Activated CD8-positive, alpha-beta memory T cell treated with anti-CD3 and anti-CD28 coated beads for 36 hours (primary cell): ENCODE measurements at regions not wholly inside any gene's neighbourhood (a gene's known extent, or its start where the extent isn't known, plus 50 kb on each side); places are given as distances from the start of the nearest gene placed in this dataset.

Source experiments
- CTCF ChIA-PET: fragments of 350-600 bp; sonication (Branson Sonifier 250); formaldehyde crosslinking; loops from one replicate; lab custom pipeline; 2021; ENCODE audit warnings: antibody characterized with exemption; lab: Charles Lee
- POLR2A ChIA-PET: fragments of 350-600 bp; sonication (Branson Sonifier 250); formaldehyde crosslinking; loops from one replicate; lab custom pipeline; 2021; ENCODE audit warnings: antibody characterized with exemption; lab: Charles Lee

DNA sequence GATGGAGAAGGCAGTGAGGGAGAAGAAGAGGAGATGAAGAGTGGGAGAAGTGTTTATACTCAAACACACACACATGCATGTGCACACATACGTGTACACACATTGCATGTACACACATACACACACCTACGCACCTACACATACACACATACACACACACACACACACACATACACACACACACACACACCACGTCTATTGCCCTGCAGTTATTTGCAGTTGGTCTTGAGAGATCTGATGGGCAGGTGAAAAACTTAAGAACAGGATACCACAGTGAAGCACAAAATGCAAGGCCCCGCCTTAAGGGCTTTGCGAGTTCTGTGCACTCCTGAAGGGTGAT is 190.2 kb downstream of the MYCN start:
- CTCF ChIA-PET, result no interaction called here
- POLR2A ChIA-PET, result no interaction called here

DNA sequence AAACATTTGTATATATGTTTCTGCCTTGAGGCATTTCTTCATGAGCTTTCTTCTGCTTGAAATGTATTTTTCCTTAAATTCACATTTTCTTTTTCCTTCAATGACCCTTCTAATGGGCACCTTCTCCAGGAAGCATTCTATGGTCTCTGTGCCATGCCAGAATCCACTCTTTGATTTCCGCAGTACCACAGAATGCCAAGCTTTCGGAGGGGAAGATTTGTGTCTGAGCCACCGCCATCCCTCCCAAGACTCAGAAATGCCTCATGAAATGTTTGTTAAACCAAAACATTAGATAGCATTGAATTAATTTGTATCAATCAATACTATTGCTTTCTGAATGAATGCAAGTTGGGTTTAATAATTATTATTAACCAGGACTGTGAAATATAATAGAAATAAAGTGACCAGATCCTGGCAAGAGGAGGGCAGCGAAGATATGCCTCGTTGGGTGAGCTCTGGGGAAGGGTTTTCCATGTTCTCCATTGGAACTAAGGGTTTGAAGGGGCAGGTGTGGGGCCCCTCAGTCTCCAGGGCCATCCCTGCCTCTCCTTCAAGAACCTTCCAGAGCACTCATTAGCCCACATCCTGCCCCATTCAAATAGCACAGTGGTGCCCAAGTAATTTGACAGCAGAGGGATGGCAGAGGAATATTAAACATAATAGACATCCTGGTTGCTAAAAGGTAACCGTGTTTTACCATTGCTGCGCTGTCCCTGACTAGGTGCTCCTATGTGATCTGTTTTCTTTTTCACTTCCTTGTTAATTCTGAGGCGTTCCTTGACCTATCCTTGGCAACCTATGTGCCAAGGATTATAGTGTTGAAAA is 189.6 kb downstream of the MYCN start:
- ChIA-PET POLR2A (no interaction called here), CTCF (no interaction called here)

DNA sequence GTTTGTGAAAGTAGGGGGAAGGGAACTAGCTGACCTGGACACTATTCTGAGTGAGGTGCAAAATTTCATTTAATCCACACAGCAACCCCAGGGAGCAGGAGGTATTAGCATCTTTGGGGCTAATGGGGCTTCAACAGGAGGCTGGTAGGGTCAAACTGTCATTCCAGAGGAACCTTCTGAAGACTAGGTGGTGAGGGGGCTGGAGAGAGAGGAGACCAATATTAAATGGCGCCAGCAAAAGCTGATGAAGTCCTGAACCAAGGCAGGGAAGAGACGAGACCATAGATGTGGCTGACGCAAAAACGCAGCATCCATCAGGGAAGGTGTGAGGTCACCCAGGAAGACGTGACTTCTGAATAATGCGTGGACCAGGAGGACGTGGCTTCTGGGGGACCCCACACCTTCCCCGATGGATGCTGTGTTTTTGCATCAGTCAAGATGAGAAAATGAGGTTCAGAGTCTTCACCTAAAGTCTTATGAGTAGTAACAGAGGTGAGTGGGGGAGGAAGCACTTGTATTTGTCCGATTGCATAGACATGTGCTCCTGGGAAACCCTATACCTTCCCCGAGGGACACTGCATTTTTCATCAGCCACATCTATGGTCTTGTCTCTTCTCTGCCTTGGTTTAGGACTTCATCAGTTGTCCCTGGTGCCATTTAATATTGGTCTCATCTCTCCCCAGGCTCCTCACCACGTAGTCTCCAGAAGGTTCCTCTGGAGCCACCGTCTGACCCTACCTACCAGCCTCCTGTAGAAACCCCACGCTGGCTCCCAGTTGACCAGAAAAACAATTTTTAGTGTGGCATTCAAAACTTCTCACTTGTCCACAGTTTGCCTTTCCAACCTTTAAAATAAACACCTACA is 188.6 kb downstream of the MYCN start:
- POLR2A ChIA-PET, result no interaction called here
- CTCF ChIA-PET, result no interaction called here

DNA sequence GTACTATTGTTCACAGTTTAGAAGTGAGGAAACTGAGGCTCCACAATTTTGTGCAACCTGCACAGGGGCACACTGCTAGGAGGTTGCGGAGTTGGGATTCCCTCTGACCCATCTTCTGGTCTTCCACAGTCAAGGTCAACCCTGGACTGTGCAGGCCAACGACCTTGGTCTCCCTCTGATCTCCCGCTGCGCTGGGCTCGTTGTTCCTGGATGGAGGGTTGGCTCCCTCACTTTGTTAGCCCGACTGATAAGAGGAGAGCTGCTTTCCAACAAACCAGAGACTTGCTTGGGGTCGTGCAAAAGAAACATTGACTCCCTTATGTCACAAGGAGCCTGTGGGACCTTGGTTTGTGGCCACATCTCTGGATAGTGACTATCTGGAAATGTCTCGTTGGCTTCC is 187.6 kb downstream of the MYCN start:
- CTCF ChIA-PET, result no interaction called here
- POLR2A ChIA-PET, result no interaction called here

DNA sequence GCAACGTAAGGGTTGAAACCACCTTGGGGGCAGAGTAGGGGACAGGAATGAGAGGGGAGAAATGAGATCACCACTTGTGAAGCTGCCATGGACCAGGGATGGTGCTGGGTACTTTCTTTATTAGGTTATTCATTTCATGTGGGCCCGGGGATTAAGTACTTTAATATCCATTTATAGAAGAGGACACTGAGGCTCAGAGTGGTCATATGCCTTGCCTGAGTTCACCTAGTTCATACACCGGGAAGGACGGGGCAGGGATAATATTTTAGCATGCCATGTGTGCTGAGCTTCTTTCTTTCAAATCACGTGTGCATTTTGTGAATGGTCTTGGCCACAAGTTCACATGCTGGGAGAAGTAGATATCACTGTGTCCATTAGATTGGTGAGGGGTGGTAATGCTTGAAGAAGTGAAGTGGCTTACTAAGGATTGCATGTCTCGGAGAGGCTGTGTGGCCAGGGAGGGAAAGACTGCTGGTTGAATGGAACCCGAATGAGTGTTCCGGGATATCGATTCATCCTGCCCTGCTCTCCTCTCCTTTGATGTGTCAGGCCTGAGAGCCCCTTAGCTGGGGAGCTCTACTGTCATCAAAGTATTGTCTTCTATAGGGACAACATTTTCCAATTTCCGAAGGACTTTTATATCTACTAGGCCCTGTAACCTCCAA is 187.1 kb downstream of the MYCN start:
- POLR2A ChIA-PET, result no interaction called here
- CTCF ChIA-PET, result no interaction called here

DNA sequence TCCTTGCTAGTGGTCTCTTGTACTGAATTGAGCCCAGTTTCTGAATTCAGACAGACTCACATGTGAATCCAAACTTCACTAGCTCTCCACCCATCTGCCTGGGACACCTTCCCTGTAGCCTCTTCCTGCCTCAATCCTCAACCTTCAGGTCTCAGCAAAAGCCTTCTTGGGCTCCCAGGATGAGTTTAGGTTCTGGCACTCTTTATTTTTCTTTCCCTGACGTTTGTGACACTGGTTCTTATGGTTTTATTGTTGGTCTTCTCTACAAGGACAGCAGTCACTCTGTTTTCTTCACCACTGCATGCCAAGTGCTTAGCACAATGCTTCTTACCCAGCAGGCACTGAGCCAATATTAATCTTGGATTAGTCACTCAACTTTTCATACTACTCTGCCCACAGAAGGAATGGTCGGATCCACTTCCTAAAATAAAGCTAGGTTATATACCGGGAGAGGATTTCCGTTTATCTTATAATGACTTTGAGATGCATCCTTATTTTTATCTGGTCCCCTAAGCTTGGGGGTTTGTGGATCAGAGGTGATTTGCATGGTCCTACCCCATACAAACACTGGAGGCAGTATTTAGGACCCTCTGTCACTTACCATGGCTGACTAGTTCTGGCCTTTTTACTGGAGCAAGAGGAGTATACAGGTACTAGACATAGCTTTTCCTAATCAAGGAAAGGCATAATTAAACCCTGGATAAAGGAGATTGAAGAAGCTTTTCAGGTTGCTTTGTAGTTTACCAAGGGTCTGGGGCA is 186.3 kb downstream of the MYCN start:
- CTCF ChIA-PET, result no interaction called here
- POLR2A ChIA-PET, result no interaction called here

DNA sequence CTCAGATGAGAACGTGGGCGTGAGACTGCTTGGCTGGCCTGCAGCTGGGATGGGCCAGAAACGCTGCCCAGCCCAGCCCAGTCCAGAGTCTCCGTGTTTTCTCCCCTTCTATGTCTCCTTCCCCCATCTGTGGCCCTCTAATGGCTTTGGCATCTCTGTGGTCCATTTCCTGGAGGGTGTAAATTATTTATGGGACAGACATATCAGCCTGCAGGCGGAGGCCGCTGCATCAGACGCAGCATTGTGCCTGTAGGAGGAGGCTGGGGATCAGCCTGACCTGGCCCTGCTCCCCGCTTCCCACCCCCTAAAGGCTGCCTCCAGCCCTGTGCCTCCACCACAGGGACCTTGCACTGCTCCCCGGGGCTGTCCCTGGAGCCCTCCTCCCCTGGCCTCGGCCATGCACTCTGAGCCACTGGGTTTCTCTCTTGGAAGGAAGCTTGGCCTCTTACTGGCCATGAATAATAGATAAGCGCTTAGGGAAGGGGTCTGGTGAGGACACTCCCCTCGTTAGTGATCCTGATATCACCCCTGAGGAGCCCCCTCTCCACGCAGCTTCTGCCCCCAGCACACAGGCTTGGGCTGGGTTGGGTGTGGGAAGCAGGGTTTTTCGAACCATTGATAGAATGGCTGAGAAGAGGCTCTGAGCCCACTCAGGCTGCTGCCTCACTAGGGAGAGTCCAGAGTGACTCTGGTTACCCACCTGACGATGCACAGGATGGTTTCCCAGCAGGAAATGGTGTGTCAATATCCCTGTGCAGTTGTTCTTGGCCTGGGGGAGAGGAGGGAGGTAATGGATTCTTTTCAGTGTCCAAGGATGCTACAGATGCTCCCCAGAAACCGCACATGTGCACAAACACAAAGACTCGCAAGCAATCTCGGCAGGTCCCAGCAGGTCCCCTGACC is 185.5 kb downstream of the MYCN start:
- ChIA-PET POLR2A (no interaction called here), CTCF (no interaction called here)

DNA sequence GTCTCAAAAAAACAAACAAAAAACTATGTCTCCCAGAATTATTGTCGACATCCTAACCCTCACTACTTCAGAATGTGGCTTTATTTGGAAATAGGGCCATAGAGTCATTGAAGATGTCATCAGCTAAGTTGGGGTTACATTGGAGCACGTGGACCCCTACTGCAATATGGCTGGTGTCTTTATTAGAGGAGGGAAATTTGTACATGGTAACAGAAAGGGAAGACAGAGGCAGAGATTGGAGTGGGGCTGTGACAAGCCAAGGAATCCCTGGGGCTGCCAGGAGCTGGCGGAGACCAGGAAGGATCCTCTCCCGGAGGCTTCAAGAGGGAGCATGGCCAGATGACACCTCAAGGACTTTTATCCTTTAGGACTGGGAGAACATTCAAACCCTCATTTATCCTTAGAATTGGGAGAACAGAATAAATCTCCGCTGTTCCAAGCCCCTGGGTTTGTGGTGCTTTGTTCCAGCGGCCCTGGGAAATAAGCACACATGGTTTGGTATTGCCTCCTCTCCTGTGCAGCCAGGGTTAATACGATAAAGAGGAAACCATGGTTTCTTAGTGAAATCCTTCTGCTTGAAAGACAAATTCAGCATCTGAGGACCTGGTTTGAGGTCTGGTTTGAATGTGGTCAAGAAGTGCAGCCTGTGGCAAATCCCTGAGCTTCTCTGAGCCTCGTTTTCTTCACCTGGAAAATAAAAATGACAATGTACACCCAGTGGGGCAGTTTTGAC is 184.7 kb downstream of the MYCN start:
- CTCF ChIA-PET, result no interaction called here
- POLR2A ChIA-PET, result no interaction called here

DNA sequence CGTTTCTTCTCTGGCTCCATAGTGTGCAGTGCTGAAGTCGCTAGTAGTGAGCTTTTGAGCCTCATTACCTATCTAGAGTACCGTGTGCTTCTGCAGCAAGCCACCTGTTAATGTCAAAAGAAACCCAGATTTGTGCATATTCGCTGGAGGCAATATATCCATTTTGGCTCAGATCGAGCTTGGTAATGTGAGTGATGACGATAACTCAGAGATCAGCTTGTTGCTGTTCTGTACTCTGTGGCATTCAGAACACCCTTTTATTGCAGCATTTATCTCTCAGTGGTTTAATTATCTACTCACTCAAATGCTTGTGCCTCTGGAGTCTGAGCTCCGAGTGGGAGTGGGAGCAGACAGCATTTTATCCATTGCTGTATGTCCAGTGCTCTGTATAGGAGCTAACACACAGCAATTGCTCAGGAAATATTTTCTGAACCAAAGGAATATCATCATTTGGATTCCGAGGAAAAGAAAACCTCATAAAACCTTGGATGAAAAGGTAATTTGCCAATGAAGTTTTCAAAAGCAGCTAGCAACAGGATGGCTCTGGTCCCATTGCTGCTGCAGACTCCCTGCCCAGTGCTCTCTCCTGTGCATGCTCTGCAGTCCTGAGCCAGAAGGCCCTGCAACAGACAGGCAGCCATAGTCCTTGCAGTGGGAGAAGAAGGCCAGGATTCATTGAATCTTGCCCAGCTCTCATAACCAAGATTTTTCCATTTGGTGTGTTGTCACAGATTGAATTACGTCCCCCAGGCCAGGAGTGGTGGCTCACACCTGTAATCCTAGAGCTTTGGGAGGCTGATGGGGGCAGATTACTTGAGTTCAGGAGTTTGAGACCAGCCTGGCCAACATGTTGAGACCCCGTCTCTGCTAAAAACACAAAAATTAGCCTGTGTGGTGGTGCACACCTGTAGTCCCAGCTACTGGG is 183.8 kb downstream of the MYCN start:
- ChIA-PET POLR2A (no interaction called here), CTCF (no interaction called here)

DNA sequence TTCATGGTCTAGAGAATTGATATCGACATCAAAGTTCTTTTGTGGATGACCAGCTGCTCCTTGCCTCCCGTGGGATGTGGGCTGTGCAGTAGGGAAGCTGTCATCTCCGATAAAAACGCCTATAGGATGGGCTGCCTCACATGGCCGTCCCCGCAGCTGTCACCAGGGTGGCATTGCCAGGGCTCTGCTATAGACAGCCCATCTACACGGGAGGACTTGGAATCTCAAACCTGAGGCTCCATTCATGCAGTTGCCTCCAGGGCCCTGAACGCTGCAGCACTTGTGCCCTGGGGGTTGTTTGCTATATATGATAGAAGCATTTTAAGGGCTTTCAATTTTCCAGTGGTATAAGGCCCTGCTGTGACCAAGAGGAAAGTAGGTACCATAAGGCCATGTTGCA is 183.1 kb downstream of the MYCN start:
- ChIA-PET CTCF (no interaction called here), POLR2A (no interaction called here)

DNA sequence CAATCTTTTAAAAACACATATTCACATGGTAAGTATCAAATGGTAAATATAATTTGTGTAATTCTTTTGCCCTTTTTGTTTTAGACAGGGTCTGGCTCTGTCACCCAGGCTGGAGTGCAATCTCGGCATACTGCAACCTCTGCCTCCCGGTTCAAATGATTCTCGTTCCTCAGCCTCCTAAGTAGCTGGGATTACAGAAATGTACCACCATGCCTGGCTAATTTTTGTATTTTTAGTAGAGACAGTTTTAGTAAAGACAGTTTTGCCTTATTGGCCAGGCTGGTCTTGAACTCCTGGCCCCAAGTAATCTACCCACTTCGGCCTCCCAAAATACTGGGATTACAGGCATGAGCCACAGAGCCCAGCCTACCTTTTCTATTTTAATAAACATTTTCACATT is 182.2 kb downstream of the MYCN start:
- ChIA-PET POLR2A (no interaction called here), CTCF (no interaction called here)

DNA sequence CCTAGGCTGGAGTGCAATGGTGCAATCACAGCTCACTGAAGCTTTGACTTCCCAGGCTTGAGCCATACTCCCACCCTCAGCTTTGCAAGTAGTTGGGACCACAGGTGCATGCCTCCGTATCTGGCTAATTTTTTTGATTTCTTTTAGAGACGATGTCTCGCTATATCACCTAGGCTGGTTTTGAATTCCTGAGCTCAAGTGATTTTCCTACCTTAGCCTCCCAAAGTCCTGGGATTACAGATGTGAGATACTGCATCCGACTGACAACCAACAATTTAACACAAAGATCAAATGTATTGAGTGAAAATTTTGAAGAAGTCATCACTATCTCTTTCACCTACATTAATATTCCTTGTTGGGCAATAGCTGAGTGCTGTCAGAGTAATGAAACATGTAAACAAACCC is 181.6 kb downstream of the MYCN start:
- ChIA-PET POLR2A (no interaction called here), CTCF (no interaction called here)

DNA sequence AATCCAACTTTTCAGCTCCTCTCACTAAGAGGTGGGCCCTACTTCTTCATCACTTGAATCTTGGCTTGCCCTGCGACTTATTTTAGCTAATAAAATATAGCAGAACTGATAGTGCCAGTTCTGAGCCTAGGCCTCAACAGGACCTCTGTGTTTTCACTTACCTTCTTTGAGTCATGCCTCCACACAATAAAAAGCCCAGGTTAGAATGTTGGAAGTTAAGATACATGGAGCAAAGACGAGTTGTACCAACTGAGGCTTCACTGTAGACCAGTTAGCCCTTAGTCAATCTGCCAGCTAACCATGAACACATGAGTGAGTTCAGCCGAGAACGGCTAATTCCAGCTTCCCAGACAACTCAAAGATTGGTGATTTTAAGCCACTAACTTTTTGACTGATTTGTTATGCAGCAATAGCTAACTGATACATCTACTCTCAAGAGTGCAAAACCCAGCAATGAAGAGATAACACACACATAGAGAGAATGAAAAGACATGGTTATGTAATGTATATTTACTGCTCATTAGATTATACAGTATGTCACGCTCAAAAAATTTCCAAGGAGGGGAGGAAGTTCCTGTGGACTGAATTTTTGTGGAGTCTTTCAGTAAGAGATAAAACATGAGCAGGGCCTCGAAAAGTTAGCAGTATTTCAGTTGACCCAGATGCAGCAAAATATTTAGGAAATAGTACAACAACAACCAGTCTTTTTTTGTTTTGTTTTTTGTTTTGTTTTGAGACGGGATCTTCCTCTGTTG is 181.1 kb downstream of the MYCN start:
- ChIA-PET POLR2A (no interaction called here), CTCF (no interaction called here)

DNA sequence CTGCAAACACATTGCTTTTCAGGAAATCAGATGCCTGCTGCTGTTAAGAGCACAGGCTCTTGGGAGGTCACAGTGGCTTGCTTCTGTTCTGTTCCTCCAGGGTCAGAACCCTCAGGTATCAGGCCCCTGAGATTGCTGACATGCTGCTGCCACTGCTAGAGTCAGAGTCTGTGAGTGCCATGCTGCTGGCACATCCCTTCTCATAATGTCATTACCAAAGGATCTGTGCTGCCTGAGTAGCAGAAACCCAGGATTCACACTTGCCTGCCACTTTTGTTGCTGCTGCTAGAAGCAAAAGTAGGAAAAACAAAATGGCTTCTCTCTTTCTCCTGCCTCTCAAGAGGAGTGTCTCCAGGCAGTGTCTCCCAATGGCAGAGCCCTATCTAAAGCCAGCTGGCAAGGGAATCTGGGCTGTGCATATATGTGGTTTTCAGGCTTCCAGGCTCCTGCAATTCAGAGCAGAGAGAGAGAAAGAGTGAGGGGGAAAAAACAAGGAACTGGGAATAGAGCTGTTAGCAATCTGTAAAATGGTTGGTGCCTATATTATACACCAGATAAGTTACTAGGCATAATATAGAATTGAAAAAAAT is 180.3 kb downstream of the MYCN start:
- ChIA-PET CTCF (no interaction called here), POLR2A (no interaction called here)

DNA sequence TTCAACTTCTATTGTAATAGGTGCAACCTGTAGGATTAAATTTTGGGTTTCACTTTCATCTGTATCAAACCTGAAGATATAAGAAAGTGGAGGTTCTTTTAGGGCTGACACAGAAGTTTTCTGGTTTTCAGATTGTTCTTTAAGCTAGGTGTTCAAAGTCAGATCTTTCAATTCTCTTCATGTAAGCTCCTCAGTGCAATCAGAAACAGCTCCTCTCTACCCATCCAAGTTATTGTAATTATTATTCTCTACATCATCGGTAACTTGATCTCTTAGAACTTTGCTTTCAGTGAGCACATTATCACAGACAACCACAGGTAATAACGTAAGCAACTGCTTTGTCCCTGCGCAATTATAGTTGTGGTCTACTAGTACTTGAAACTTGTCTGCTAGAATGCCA is 179.4 kb downstream of the MYCN start:
- POLR2A ChIA-PET, result no interaction called here
- CTCF ChIA-PET, result no interaction called here
